ENCODE measurements at regions not wholly inside any gene's neighbourhood (a gene's known extent, or its start where the extent isn't known, plus 50 kb on each side); places are given as distances from the start of the nearest gene placed in this dataset.

GRCh38 chr6:21900730-21901129 lies 307.2 kb downstream of the SOX4 start:
- WGBS: 82% methylated on average over 2 of the region's 2 CpGs
- Histone ChIP-seq H3K27me3 (ENCODE audit: control insufficient read depth in 1 of 2, insufficient read depth in 1 of 2, low read length in 2 of 2) (no peaks in the 10 kb centered on the region), H2BK15ac (ENCODE audit: low read depth, poor library complexity, severe bottlenecking) (no peak overlapping the region)

GRCh38 chr6:21902628-21903169 lies 309.1 kb downstream of the SOX4 start:
- Histone ChIP-seq H3K9ac (ENCODE audit: low read length) (no peak overlapping the region), H3K27ac (ENCODE audit: low read length, poor library complexity, severe bottlenecking) (no peak overlapping the region), H4K8ac (ENCODE audit: low read length) (no peak overlapping the region), H3K27me3 (ENCODE audit: control insufficient read depth in 1 of 2, insufficient read depth in 1 of 2, low read length in 2 of 2) (no peaks in the 10 kb centered on the region), H3K9me3 (ENCODE audit: control insufficient read depth, low read length) (no peaks in the 10 kb centered on the region), H3K79me1 (replicated peaks; ENCODE audit: low read length, poor library complexity, severe bottlenecking) (no peaks in the 10 kb centered on the region), H3K18ac (ENCODE audit: low read depth in 1 of 2, low read length in 2 of 2) (no peak overlapping the region), H2BK5ac (ENCODE audit: low read depth, low read length, poor library complexity, severe bottlenecking) (no peak overlapping the region), H2AK5ac (ENCODE audit: low read length, severe bottlenecking) (no peak overlapping the region), H3K14ac (ENCODE audit: low read length in 2 of 2) (no peak overlapping the region), H3K4me1 (ENCODE audit: control insufficient read depth, insufficient read depth, low read depth, low read length) (no peaks in the 10 kb centered on the region), H3K4me2 (ENCODE audit: low read length, poor library complexity, severe bottlenecking) (no peak overlapping the region), H3K36me3 (ENCODE audit: control insufficient read depth in 1 of 2, insufficient read depth in 2 of 2, low read depth in 1 of 2, low read length in 2 of 2) (no peaks in the 10 kb centered on the region), H3K23ac (ENCODE audit: low read length in 2 of 2) (no peak overlapping the region), H3K4ac (ENCODE audit: low read depth in 1 of 2, low read length in 2 of 2) (no peak overlapping the region), H2AFZ (ENCODE audit: low read depth, low read length) (no peak overlapping the region), H4K91ac (ENCODE audit: low read length) (no peak overlapping the region), H2BK12ac (ENCODE audit: low read length in 2 of 2) (no peak overlapping the region), H3K4me3 (ENCODE audit: insufficient read depth in 1 of 2, low read depth in 1 of 2, low read length in 2 of 2) (no peak overlapping the region), H2BK15ac (ENCODE audit: low read depth, poor library complexity, severe bottlenecking) (no peak overlapping the region), H2BK120ac (ENCODE audit: low read depth, low read length) (no peak overlapping the region)
- no peak for DNase-seq
- 94% methylated on average over 6 of the region's 7 CpGs for WGBS

More at GRCh38 chr6:21900730-21901129, 307.2 kb downstream of the SOX4 start:
- Histone ChIP-seq H4K91ac (ENCODE audit: low read length) (no peak overlapping the region), H2BK12ac (ENCODE audit: low read length in 2 of 2) (no peak overlapping the region), H2BK120ac (ENCODE audit: low read depth, low read length) (no peak overlapping the region), H3K79me1 (replicated peaks; ENCODE audit: low read length, poor library complexity, severe bottlenecking) (no peaks in the 10 kb centered on the region), H3K9ac (ENCODE audit: low read length) (no peak overlapping the region), H3K23ac (ENCODE audit: low read length in 2 of 2) (no peak overlapping the region), H2AFZ (ENCODE audit: low read depth, low read length) (no peak overlapping the region), H3K14ac (ENCODE audit: low read length in 2 of 2) (no peak overlapping the region), H3K4me2 (ENCODE audit: low read length, poor library complexity, severe bottlenecking) (no peak overlapping the region), H3K18ac (ENCODE audit: low read depth in 1 of 2, low read length in 2 of 2) (no peak overlapping the region), H2BK5ac (ENCODE audit: low read depth, low read length, poor library complexity, severe bottlenecking) (no peak overlapping the region), H3K4ac (ENCODE audit: low read depth in 1 of 2, low read length in 2 of 2) (no peak overlapping the region), H3K4me1 (ENCODE audit: control insufficient read depth, insufficient read depth, low read depth, low read length) (no peaks in the 10 kb centered on the region), H3K27ac (ENCODE audit: low read length, poor library complexity, severe bottlenecking) (no peak overlapping the region), H3K36me3 (ENCODE audit: control insufficient read depth in 1 of 2, insufficient read depth in 2 of 2, low read depth in 1 of 2, low read length in 2 of 2) (no peaks in the 10 kb centered on the region), H2AK5ac (ENCODE audit: low read length, severe bottlenecking) (no peak overlapping the region), H3K4me3 (ENCODE audit: insufficient read depth in 1 of 2, low read depth in 1 of 2, low read length in 2 of 2) (no peak overlapping the region), H4K8ac (ENCODE audit: low read length) (no peak overlapping the region), H3K9me3 (ENCODE audit: control insufficient read depth, low read length) (no peaks in the 10 kb centered on the region)
- DNase-seq: peak; percentile 66

GRCh38 chr6:21905531-21905930 lies 312.0 kb downstream of the SOX4 start:
- no peaks in the 10 kb centered on the region for H3K9me3 ChIP-seq (ENCODE audit: control insufficient read depth, low read length)
- DNase-seq: no peak
- H3K79me1 ChIP-seq (replicated peaks; ENCODE audit: low read length, poor library complexity, severe bottlenecking): no peaks in the 10 kb centered on the region
- no peak overlapping the region for H2AK5ac ChIP-seq (ENCODE audit: low read length, severe bottlenecking)
- no peaks in the 10 kb centered on the region for H3K36me3 ChIP-seq (ENCODE audit: control insufficient read depth in 1 of 2, insufficient read depth in 2 of 2, low read depth in 1 of 2, low read length in 2 of 2)
- H2BK5ac ChIP-seq (ENCODE audit: low read depth, low read length, poor library complexity, severe bottlenecking): no peak overlapping the region
- no peak overlapping the region for H3K18ac ChIP-seq (ENCODE audit: low read depth in 1 of 2, low read length in 2 of 2)
- H3K4me3 ChIP-seq (ENCODE audit: insufficient read depth in 1 of 2, low read depth in 1 of 2, low read length in 2 of 2): no peak overlapping the region
- H4K91ac ChIP-seq (ENCODE audit: low read length): no peak overlapping the region
- H3K23ac ChIP-seq (ENCODE audit: low read length in 2 of 2): no peak overlapping the region
- no peak overlapping the region for H2BK120ac ChIP-seq (ENCODE audit: low read depth, low read length)
- H2BK12ac ChIP-seq (ENCODE audit: low read length in 2 of 2): no peak overlapping the region
- H3K4me2 ChIP-seq (ENCODE audit: low read length, poor library complexity, severe bottlenecking): no peak overlapping the region
- H3K4ac ChIP-seq (ENCODE audit: low read depth in 1 of 2, low read length in 2 of 2): no peak overlapping the region
- no peak overlapping the region for H4K8ac ChIP-seq (ENCODE audit: low read length)
- H2BK15ac ChIP-seq (ENCODE audit: low read depth, poor library complexity, severe bottlenecking): no peak overlapping the region
- WGBS: 57% methylated on average over 2 of the region's 2 CpGs
- no peaks in the 10 kb centered on the region for H3K4me1 ChIP-seq (ENCODE audit: control insufficient read depth, insufficient read depth, low read depth, low read length)
- no peak overlapping the region for H3K14ac ChIP-seq (ENCODE audit: low read length in 2 of 2)
- no peak overlapping the region for H2AFZ ChIP-seq (ENCODE audit: low read depth, low read length)
- no peak overlapping the region for H3K27ac ChIP-seq (ENCODE audit: low read length, poor library complexity, severe bottlenecking)
- H3K27me3 ChIP-seq (ENCODE audit: control insufficient read depth in 1 of 2, insufficient read depth in 1 of 2, low read length in 2 of 2): no peaks in the 10 kb centered on the region
- H3K9ac ChIP-seq (ENCODE audit: low read length): no peak overlapping the region

- Histone ChIP-seq H3K27me3 (ENCODE audit: control insufficient read depth in 1 of 2, insufficient read depth in 1 of 2, low read length in 2 of 2) (no peaks in the 10 kb centered on the region), H3K36me3 (ENCODE audit: control insufficient read depth in 1 of 2, insufficient read depth in 2 of 2, low read depth in 1 of 2, low read length in 2 of 2) (no peaks in the 10 kb centered on the region), H3K23ac (ENCODE audit: low read length in 2 of 2) (no peak overlapping the region), H3K14ac (ENCODE audit: low read length in 2 of 2) (no peak overlapping the region), H4K8ac (ENCODE audit: low read length) (no peak overlapping the region), H3K4me3 (ENCODE audit: insufficient read depth in 1 of 2, low read depth in 1 of 2, low read length in 2 of 2) (no peak overlapping the region), H3K4ac (ENCODE audit: low read depth in 1 of 2, low read length in 2 of 2) (no peak overlapping the region), H3K79me1 (replicated peaks; ENCODE audit: low read length, poor library complexity, severe bottlenecking) (no peaks in the 10 kb centered on the region), H3K4me1 (ENCODE audit: control insufficient read depth, insufficient read depth, low read depth, low read length) (no peaks in the 10 kb centered on the region), H4K91ac (ENCODE audit: low read length) (no peak overlapping the region), H2BK12ac (ENCODE audit: low read length in 2 of 2) (no peak overlapping the region), H2AFZ (ENCODE audit: low read depth, low read length) (no peak overlapping the region), H3K27ac (ENCODE audit: low read length, poor library complexity, severe bottlenecking) (no peak overlapping the region), H3K9ac (ENCODE audit: low read length) (no peak overlapping the region), H2AK5ac (ENCODE audit: low read length, severe bottlenecking) (no peak overlapping the region), H3K9me3 (ENCODE audit: control insufficient read depth, low read length) (no peaks in the 10 kb centered on the region), H2BK5ac (ENCODE audit: low read depth, low read length, poor library complexity, severe bottlenecking) (no peak overlapping the region), H2BK120ac (ENCODE audit: low read depth, low read length) (no peak overlapping the region), H3K4me2 (ENCODE audit: low read length, poor library complexity, severe bottlenecking) (no peak overlapping the region), H3K18ac (ENCODE audit: low read depth in 1 of 2, low read length in 2 of 2) (no peak overlapping the region), H2BK15ac (ENCODE audit: low read depth, poor library complexity, severe bottlenecking) (no peak overlapping the region)
- no peak for DNase-seq
Observed at GRCh38 chr6:21906826-21907225, 313.3 kb downstream of the SOX4 start.

Measured in mesenchymal stem cell (in vitro differentiated cells and primary cell).